ENCODE measurements at regions not wholly inside any gene's neighbourhood (a gene's known extent, or its start where the extent isn't known, plus 50 kb on each side); places are given as distances from the start of the nearest gene placed in this dataset.

DNA sequence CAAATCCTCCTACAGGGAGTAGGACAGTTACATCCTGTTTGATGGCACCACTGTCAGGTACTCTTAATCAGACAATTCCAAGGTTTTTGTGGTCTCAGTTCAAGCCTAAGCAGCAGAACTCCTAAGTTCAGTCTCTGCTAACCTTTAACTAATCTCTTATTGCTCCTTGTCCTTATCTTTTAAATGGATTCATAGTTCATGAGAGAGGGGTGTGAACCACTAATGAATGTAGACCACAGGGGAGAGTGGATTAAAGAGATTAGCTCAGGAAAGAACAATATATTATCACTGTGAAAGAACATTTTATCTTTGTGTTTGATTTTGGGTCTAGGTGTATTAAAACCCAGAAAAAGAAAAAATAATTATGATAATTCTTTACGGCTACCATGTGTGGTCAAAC lies 168.9 kb downstream of the DCK start:
- DNase-seq, result no peak

- DNase-seq, result no peak
Measured at GRCh38 chr4:71163317-71163716, 169.9 kb downstream of the DCK start.

DNA sequence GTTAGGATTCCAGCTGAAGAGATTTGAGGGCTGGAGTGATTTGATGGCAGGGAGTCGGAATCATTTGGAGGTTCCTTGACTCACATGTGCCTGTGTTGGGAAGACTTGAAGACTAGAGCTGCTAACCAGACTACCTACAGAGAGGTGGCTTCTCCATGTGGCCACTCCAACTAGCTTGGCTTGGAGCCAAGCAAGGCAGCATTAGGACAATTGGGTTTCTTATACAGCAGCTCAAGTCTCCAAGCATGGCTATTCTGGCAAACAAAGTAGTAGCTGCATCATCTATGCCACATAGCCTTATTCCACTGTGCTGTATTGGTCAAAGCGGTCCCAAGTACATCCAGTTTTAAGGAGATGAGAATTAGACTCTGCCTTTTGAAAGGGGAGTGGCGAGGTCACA lies 171.7 kb upstream of the SLC4A4 start:
- DNase-seq, result no peak

DNA sequence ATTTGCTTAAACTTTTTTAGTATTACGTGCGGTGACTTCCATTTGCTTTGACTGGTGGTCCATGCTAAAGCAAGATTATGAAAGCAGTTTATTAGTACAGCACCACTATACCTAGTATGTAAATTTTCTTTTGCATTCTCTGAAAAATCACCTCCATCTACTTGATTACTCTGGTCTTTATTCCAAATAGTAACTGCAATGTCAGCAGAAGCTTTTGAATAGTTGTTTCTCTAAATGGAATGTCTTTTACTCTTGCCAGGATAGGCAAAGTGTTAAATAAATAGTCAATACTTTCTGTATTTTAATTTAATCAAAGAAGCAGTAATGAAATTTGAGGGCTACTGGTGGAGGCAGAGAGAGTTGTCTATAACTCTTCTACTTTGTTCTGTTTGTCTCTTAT lies 167.2 kb upstream of the SLC4A4 start:
- DNase-seq, result no peak

- no peak for DNase-seq
Measured at GRCh38 chr4:71181332-71181731, 157.5 kb upstream of the SLC4A4 start.

DNA sequence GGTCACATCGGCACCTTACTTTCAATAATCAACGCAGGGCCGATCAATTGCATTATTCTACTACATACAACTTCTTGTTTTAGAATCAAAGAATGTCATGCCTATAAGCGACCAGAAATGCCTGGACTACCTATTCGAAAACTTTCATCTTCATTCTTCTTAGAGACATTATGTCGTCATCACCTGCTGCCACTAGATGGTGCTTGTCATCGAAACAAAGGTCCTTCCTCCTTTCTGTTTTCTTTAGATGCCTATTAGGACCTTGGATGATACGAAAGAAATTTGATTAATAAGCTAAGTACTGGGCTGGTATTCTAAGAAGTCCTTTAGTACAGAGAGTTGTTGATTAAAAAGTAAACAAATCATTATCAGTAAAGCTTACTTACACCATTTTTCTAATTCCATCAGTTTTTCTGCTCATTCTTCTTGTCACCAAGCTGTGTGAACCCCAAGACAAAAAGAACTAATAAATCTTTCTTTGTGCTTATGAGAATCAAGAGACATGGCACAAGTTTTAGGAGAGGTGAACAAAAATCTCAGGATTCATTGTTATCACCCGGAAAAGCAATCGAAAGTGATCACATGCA lies 154.5 kb upstream of the SLC4A4 start:
- peak in 3 of 6 experiments; percentile 1 to 32 (median 9) for DNase-seq

- no peak for DNase-seq
Measured at GRCh38 chr4:71185037-71185436, 153.8 kb upstream of the SLC4A4 start.

DNA sequence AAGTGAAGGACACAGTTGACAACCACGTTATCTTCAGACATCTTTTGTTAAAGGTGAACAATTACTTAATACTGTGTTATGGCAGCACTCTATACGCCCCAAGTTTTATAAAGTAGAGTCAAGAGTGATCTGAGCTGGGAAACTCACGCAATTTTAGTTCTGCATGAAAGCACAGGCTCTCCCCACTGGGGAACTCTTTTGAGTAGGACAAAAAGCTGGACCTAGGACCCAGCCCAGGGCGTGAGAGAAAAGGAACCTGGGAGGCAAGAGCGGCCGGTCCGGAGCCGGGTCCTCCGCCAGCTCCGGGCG lies 152.6 kb upstream of the SLC4A4 start:
- DNase-seq, result no peak

- peak in 1 of 6 experiments; percentile 34 for DNase-seq
Measured at GRCh38 chr4:71186566-71187403, 152.0 kb upstream of the SLC4A4 start.

DNA sequence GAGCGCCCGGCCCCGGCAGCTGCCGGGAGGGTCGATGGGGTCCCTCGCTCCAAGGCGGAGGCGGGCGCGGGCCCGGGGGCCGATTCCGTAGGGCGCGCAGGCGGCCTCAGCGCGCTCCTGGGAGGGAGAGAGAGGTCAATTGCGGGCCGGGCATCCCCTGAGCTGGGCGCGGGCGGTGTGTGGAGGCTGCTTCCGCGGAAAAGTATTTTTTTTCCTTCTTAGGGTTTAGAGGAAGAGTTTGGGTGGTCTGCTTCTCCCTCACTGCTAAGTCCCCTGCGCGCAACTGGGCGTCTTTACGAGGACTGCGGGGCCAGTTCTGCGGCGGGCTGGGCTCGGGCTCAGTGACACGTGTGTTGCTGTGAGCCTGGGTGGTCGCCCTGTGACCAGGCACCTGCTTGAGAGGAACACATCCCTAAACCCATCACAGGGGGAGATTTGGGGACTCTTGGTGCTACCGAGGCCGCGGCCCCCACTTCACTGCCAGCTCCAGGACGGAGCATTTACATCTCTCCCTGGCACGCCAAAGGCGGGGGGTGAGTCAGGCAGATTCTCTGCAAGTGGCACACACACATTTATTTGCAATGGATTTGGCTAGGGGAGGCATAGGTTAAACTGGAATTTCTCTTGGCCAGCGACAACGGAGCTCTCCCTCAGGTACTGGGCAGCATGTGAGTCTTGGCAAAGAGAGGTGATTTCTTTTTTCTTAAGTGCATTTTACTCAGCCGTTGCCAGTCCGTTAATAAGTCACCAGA lies 151.2 kb upstream of the SLC4A4 start:
- peak in 2 of 6 experiments; percentile 15 to 22 for DNase-seq

DNA sequence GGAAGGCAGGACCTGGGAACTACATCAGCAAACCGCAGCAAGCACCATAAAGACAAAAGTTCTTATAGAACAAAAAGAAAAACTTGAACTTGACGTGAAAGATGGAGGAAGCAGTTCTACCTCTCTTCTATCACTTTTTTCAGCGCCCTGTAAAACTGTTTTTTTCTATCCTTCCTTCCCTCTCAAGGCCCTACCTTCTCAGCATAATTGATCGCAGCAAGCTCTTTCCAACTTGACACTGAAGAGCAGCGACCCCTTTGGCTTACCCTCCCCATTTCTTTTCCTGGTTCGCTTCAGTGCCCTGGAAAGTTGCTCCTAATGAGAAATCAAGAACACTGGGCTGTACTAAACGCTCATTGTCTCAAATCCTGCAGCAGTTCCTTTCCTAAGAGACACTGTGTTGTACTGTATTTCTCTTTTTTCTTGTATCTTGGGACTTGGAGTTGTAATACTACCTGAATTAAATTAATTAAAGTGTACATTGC lies 150.6 kb upstream of the SLC4A4 start:
- no peak for DNase-seq

GRCh38 chr4:71188951-71189350 lies 149.9 kb upstream of the SLC4A4 start:
- DNase-seq, result no peak

- no peak for DNase-seq
Measured at GRCh38 chr4:71189471-71189870, 149.3 kb upstream of the SLC4A4 start.

GRCh38 chr4:71194454-71194853 lies 144.4 kb upstream of the SLC4A4 start:
- no peak for DNase-seq

- DNase-seq, result no peak
Measured at GRCh38 chr4:71195924-71196323, 142.9 kb upstream of the SLC4A4 start.

GRCh38 chr4:71198958-71199357 lies 139.9 kb upstream of the SLC4A4 start:
- DNase-seq, result peak in 1 of 6 experiments; percentile 4

DNA sequence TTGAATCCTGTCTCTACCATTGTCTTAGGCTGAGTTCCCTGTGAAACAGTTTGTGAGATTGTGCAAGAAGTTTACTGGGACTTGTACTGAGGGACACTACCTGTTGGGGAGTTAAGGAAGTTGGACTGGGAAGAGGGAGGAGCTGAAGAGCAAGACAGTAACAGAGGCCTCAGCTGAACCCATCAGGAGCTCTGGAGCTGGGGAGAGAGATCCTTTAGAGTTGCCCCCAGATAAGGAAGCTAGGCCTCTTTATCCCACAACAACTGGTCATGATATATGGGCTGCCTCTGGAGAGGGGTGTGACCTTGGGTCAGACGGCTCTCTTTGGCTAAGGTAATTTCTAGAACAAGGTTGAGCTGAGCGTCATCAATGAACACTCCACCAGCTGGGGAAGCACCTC lies 137.8 kb upstream of the SLC4A4 start:
- DNase-seq, result no peak

- DNase-seq, result no peak
Measured at GRCh38 chr4:71201817-71202576, 136.8 kb upstream of the SLC4A4 start.

- no peak for DNase-seq
Measured at GRCh38 chr4:71202705-71203104, 136.1 kb upstream of the SLC4A4 start.

- no peak for DNase-seq
Measured at GRCh38 chr4:71204056-71204455, 134.8 kb upstream of the SLC4A4 start.

- no peak for DNase-seq
Measured at GRCh38 chr4:71206763-71207162, 132.1 kb upstream of the SLC4A4 start.

- no peak for DNase-seq
Measured at GRCh38 chr4:71209161-71209560, 129.7 kb upstream of the SLC4A4 start.

DNA sequence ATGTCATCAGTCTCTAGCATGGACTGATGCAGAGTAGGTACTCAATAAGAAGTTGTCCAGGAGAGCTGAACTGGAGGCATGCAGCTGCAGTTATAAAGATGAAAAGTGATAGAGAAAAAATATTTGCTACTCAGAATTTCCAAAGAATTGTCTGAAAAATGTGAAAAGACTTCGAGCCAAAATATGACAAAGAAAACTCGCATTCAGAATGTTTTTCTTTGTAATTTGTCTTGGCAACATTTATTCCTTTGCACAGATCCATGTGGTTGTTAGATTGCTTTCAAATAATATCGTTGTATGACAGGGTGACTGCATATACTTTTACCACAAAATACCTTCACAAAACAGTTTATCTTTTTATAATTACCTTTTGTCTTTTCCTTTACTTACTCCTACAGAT lies 128.0 kb upstream of the SLC4A4 start:
- no peak for DNase-seq
